LNCAP (cell line): ENCODE measurements at regions not wholly inside any gene's neighbourhood (a gene's known extent, or its start where the extent isn't known, plus 50 kb on each side); places are given as distances from the start of the nearest gene placed in this dataset.

Experiments
- CTCF ChIP-seq: fragments of 450-650 bp; IDR thresholded peaks from 2 replicates; pipeline ENCODE4 v1.5.1; 2017; ENCODE audit warnings: mild to moderate bottlenecking

- TF ChIP-seq CTCF, result no peak
These were observed 214.7 kb upstream of the PTCHD4 start for GRCh38 chr6:48325701-48326100.

- no peak for TF ChIP-seq CTCF
These were observed 207.7 kb upstream of the PTCHD4 start for GRCh38 chr6:48318670-48319069.

- TF ChIP-seq CTCF, result no peak
These were observed 204.9 kb upstream of the PTCHD4 start for GRCh38 chr6:48315915-48316314.

GRCh38 chr6:48315051-48315719 lies 204.2 kb upstream of the PTCHD4 start:
- no peak for TF ChIP-seq CTCF

- no peak for TF ChIP-seq CTCF
These were observed 200.3 kb upstream of the PTCHD4 start for GRCh38 chr6:48311301-48311700.

DNA sequence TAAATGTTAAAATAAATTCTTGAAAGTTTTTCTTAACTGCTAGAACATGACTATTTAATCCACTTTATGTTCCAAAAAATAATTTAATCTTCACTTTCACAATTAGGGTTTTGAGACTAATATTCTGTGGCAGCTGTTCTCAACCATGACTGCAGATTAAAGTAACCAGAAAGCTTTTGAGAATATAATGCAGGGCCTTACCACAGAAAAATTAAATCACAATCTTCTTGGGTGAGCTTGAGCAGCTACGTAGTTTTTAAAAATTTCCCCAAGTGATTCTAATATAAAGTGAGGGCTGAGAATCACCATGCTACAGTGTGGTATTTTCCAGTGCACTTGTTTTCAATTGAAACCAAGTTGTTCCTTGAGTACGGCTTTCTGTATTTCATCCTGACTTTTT lies 196.6 kb upstream of the PTCHD4 start:
- TF ChIP-seq CTCF, result no peak

DNA sequence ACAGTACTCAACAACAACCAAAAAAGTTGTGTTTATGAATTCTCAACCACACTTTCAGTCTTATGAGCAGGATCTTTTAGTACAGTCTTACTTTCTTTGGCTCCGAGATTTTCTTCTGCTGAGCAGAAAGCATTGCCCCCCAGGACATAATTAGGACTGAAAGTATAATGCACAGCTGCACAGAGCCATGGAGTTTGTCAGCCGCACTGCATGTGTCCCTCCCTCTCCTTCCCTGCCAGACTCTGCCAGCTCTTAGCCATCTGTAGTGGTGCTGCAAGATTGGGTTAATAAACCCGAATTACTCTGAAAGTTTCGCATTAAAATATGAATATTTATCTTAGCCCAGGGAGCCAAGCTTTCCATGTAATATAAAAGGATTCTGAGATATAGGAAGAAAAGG lies 179.6 kb upstream of the PTCHD4 start:
- no peak for TF ChIP-seq CTCF

DNA sequence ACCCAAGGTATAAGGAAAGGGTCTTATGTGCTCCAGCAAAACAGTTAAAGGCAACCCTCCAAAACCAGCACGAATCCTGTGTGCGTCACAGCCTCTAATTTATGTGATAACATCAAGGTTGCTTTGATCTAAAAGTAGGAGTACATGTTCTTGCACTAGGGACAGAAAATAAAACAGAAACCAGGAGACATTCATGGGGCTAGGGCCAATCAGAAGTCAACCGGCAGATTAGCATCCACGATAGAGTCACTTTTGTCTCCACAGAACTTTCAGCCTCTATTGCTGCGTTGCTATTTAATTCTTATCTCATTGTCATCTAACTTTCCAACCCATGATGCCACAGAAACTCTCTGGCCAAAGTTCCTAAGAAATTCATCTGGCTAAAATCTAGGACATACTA lies 178.8 kb upstream of the PTCHD4 start:
- TF ChIP-seq CTCF, result no peak
